ENCODE measurements at regions not wholly inside any gene's neighbourhood (a gene's known extent, or its start where the extent isn't known, plus 50 kb on each side); places are given as distances from the start of the nearest gene placed in this dataset.

DNA sequence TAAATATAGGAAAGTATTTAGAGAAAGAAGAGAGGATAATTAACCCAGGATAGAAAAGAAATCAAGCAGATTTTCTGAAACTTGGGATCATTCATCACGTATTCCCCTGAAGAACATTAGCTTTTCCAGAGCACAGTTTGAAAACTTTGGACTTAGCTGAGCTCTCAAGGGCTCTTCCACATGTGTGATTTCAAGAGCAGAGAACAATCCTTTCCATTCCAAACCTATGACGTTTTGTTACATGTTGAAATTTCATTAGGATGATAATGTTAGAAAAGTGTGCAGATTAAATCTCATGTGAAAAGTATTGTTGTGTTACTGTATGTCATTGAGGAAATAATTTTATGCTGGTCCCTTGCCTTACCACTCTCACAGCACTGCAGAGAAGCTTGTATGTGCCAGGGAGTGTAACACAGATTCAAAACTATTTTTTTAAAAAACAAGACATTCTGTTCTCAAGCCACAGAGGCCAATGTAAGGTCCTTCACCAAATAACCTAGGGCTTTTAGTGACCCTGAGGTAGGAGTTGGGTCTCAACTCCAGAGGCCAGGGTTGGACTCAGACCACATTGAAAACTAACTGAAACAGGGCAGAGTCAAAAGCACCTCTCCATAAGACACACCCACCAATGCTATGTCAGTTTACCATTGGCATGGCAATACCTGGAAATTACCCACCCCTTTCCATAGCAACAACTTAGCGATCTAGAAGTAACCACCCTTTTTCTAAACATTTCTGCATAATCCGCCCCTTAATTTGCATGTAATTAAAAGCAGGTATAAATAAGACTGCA lies 141.3 kb downstream of the ANXA5 start (continued):
- TF ChIP-seq, protein P1, sequence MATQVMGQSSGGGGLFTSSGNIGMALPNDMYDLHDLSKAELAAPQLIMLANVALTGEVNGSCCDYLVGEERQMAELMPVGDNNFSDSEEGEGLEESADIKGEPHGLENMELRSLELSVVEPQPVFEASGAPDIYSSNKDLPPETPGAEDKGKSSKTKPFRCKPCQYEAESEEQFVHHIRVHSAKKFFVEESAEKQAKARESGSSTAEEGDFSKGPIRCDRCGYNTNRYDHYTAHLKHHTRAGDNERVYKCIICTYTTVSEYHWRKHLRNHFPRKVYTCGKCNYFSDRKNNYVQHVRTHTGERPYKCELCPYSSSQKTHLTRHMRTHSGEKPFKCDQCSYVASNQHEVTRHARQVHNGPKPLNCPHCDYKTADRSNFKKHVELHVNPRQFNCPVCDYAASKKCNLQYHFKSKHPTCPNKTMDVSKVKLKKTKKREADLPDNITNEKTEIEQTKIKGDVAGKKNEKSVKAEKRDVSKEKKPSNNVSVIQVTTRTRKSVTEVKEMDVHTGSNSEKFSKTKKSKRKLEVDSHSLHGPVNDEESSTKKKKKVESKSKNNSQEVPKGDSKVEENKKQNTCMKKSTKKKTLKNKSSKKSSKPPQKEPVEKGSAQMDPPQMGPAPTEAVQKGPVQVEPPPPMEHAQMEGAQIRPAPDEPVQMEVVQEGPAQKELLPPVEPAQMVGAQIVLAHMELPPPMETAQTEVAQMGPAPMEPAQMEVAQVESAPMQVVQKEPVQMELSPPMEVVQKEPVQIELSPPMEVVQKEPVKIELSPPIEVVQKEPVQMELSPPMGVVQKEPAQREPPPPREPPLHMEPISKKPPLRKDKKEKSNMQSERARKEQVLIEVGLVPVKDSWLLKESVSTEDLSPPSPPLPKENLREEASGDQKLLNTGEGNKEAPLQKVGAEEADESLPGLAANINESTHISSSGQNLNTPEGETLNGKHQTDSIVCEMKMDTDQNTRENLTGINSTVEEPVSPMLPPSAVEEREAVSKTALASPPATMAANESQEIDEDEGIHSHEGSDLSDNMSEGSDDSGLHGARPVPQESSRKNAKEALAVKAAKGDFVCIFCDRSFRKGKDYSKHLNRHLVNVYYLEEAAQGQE (IDR thresholded peaks at IDR 0.05; ENCODE audit: low read depth, low read length): no peak
- TF ChIP-seq, protein P2, sequence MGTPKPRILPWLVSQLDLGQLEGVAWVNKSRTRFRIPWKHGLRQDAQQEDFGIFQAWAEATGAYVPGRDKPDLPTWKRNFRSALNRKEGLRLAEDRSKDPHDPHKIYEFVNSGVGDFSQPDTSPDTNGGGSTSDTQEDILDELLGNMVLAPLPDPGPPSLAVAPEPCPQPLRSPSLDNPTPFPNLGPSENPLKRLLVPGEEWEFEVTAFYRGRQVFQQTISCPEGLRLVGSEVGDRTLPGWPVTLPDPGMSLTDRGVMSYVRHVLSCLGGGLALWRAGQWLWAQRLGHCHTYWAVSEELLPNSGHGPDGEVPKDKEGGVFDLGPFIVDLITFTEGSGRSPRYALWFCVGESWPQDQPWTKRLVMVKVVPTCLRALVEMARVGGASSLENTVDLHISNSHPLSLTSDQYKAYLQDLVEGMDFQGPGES (IDR thresholded peaks at IDR 0.05; ENCODE audit: low read depth, low read length): no peak
- TF ChIP-seq RFX5 (IDR thresholded peaks at IDR 0.05; ENCODE audit: low read length): no peak
- no peak for TF ChIP-seq MXI1 (IDR thresholded peaks at IDR 0.05; ENCODE audit: low read depth, low read length)
- TF ChIP-seq, protein P3, sequence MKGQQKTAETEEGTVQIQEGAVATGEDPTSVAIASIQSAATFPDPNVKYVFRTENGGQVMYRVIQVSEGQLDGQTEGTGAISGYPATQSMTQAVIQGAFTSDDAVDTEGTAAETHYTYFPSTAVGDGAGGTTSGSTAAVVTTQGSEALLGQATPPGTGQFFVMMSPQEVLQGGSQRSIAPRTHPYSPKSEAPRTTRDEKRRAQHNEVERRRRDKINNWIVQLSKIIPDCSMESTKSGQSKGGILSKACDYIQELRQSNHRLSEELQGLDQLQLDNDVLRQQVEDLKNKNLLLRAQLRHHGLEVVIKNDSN (IDR thresholded peaks at IDR 0.05; ENCODE audit: borderline replicate concordance, low read depth): no peak
- no peak for TF ChIP-seq YY1 (IDR thresholded peaks at IDR 0.05; ENCODE audit: low read depth)
- TF ChIP-seq, protein P4, sequence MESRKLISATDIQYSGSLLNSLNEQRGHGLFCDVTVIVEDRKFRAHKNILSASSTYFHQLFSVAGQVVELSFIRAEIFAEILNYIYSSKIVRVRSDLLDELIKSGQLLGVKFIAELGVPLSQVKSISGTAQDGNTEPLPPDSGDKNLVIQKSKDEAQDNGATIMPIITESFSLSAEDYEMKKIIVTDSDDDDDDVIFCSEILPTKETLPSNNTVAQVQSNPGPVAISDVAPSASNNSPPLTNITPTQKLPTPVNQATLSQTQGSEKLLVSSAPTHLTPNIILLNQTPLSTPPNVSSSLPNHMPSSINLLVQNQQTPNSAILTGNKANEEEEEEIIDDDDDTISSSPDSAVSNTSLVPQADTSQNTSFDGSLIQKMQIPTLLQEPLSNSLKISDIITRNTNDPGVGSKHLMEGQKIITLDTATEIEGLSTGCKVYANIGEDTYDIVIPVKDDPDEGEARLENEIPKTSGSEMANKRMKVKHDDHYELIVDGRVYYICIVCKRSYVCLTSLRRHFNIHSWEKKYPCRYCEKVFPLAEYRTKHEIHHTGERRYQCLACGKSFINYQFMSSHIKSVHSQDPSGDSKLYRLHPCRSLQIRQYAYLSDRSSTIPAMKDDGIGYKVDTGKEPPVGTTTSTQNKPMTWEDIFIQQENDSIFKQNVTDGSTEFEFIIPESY (IDR thresholded peaks at IDR 0.05; ENCODE audit: borderline replicate concordance, low read depth): no peak

DNA sequence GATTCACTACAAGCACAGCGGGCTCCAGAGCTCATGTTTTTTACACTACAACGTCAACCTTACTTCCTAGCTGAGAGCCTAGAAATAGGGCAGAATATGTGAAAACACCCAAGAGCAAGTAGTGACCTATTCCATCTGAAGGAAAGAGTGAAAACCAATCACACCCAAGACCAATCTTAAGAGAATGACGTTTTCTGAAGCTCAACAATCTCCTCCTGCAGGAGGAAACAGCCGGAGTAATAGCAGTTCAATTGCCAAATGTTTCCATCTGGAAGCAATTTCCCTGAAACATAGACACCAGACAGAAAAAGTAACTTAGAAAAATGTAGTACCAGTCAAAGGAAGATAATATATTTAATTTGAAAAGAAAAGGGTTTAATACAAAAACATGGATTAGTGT lies 142.4 kb downstream of the ANXA5 start:
- WGBS (ENCODE audit: low lambda C conversion rate): 2% methylated on average over 4 of the region's 4 CpGs
- no peaks in the 10 kb centered on the region for H3K36me3 ChIP-seq (replicated peaks in 1 of 2; ENCODE audit: control insufficient read depth in 1 of 2, insufficient read depth in 2 of 2, low read length in 1 of 2)
- POLR2A ChIA-PET: no interaction called here
- H3K4me3 ChIP-seq (ENCODE audit: low read depth in 2 of 2, low read length in 1 of 2): no peak overlapping the region
- H4K20me1 ChIP-seq (ENCODE audit: insufficient read depth): no peaks in the 10 kb centered on the region
- no peak overlapping the region for H3K27ac ChIP-seq (ENCODE audit: low read depth in 2 of 2, low read length in 1 of 2)
- 0 out of 2 replicates have a peak, but pooled peaks cover 8% of the 10 kb centered on the region for H3K27me3 ChIP-seq (ENCODE audit: insufficient read depth)
- H3K79me2 ChIP-seq (ENCODE audit: insufficient read depth): no peaks in the 10 kb centered on the region
- H3F3A ChIP-seq (replicated peaks; ENCODE audit: insufficient read depth): no peaks in the 10 kb centered on the region
- DNase-seq: no peak
- CTCF ChIA-PET: interaction anchor here (0.8 kb wide), 1 partner anchor 393 kb away, joined by 3 read pairs; no protein-coding TSS in a partner anchor
- TF ChIP-seq, protein P2 (IDR thresholded peaks at IDR 0.05; ENCODE audit: low read depth, low read length): no peak
- TF ChIP-seq YY1 (IDR thresholded peaks at IDR 0.05; ENCODE audit: low read depth): no peak
- TF ChIP-seq, protein P5, sequence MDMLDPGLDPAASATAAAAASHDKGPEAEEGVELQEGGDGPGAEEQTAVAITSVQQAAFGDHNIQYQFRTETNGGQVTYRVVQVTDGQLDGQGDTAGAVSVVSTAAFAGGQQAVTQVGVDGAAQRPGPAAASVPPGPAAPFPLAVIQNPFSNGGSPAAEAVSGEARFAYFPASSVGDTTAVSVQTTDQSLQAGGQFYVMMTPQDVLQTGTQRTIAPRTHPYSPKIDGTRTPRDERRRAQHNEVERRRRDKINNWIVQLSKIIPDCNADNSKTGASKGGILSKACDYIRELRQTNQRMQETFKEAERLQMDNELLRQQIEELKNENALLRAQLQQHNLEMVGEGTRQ (IDR thresholded peaks at IDR 0.05; ENCODE audit: borderline replicate concordance, low read depth, low read length): no peak
- no peak for TF ChIP-seq SMC3 (IDR thresholded peaks at IDR 0.05; ENCODE audit: low read depth, low read length)
- TF ChIP-seq POLR2AphosphoS5 (IDR thresholded peaks at IDR 0.05; ENCODE audit: low read depth, low read length): no peak
- TF ChIP-seq FOSL2 (IDR thresholded peaks at IDR 0.05; ENCODE audit: borderline replicate concordance, low read depth): no peak
- TF ChIP-seq, protein P6, sequence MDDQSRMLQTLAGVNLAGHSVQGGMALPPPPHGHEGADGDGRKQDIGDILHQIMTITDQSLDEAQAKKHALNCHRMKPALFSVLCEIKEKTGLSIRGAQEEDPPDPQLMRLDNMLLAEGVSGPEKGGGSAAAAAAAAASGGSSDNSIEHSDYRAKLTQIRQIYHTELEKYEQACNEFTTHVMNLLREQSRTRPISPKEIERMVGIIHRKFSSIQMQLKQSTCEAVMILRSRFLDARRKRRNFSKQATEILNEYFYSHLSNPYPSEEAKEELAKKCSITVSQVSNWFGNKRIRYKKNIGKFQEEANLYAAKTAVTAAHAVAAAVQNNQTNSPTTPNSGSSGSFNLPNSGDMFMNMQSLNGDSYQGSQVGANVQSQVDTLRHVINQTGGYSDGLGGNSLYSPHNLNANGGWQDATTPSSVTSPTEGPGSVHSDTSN (IDR thresholded peaks at IDR 0.05): no peak
- no peak for TF ChIP-seq FOXJ3 (CRISPR knock-in tag; IDR thresholded peaks at IDR 0.05)
- no peak overlapping the region for H3K4me2 ChIP-seq
- no peak overlapping the region for H2AFZ ChIP-seq (ENCODE audit: low read depth)
- H3K9me3 ChIP-seq: no peaks in the 10 kb centered on the region
- H3K9ac ChIP-seq: no peak overlapping the region
- no peaks in the 10 kb centered on the region for H3K9me2 ChIP-seq
- no peaks in the 10 kb centered on the region for H3K4me1 ChIP-seq (ENCODE audit: control insufficient read depth in 1 of 2, insufficient read depth in 2 of 2, low read depth in 1 of 2, low read length in 1 of 2)
